SK-N-MC (cell line): ENCODE measurements at regions not wholly inside any gene's neighbourhood (a gene's known extent, or its start where the extent isn't known, plus 50 kb on each side); places are given as distances from the start of the nearest gene placed in this dataset.

Experiments used
- EZH2 ChIP-seq: fragments of 200-600 bp; sonication (generic); IDR thresholded peaks from one replicate; pipeline ENCODE4 v1.6.1; 2017; ENCODE audit warnings: antibody characterized with exemption
- FOXP2 ChIP-seq: optimal IDR thresholded peaks from 2 replicates; pipeline ENCODE3; 2011; ENCODE audit warnings: mild to moderate bottlenecking, moderate library complexity; ENCODE audit not compliant: insufficient read depth; ENCODE audit errors: extremely low read length, control extremely low read depth
- POLR2AphosphoS5 ChIP-seq: IDR thresholded peaks from 2 replicates; pipeline ENCODE4 v1.6.1; 2012; ENCODE audit warnings: mild to moderate bottlenecking, low read depth, low read length, borderline replicate concordance

- TF ChIP-seq EZH2 (no peak), POLR2AphosphoS5 (no peak), FOXP2 (no peak)
Observed at GRCh38 chr11:39294648-39295047, 2164.8 kb downstream of the LRRC4C start.
